Parathyroid adenoma (tissue), 2 donors: ENCODE measurements at regions not wholly inside any gene's neighbourhood (a gene's known extent, or its start where the extent isn't known, plus 50 kb on each side); places are given as distances from the start of the nearest gene placed in this dataset.

Experiments used
- H2AFZ ChIP-seq: fragments of 300-600 bp; sonication (generic); one replicate; pipeline ENCODE4 v1.7.0; 2017; ENCODE audit warnings: antibody characterized with exemption, mild to moderate bottlenecking
- H3K27ac ChIP-seq: fragments of 300-600 bp; sonication (generic); one replicate; pipeline ENCODE4 v1.7.0; 2017
- H3K27me3 ChIP-seq: fragments of 300-600 bp; sonication (generic); one replicate; pipeline ENCODE4 v1.7.0; 2017; ENCODE audit warnings: low read length; ENCODE audit not compliant: control insufficient read depth, insufficient read depth
- H3K36me3 ChIP-seq: fragments of 300-600 bp; sonication (generic); one replicate; pipeline ENCODE4 v1.7.0; 2017; ENCODE audit warnings: low read length; ENCODE audit not compliant: control insufficient read depth, insufficient read depth
- H3K4me1 ChIP-seq: fragments of 300-600 bp; sonication (generic); one replicate; pipeline ENCODE4 v1.7.0; 2017; ENCODE audit warnings: control low read depth
- H3K4me2 ChIP-seq: fragments of 300-600 bp; sonication (generic); one replicate; pipeline ENCODE4 v1.7.0; 2017; ENCODE audit warnings: low read length
- H3K4me3 ChIP-seq: fragments of 300-600 bp; sonication (generic); one replicate; pipeline ENCODE4 v1.7.0; 2017; ENCODE audit warnings: low read depth, low read length
- H3K79me2 ChIP-seq: fragments of 300-600 bp; sonication (generic); one replicate; pipeline ENCODE4 v1.7.0; 2017; ENCODE audit warnings: control low read depth
- H3K9ac ChIP-seq: fragments of 300-600 bp; sonication (generic); one replicate; pipeline ENCODE4 v1.7.0; 2017; ENCODE audit warnings: mild to moderate bottlenecking
- H3K9me3 ChIP-seq: fragments of 300-600 bp; sonication (generic); one replicate; pipeline ENCODE4 v1.7.0; 2017; ENCODE audit warnings: low read length; ENCODE audit not compliant: control insufficient read depth
- CTCF ChIP-seq: fragments of 300-600 bp; sonication (generic); IDR thresholded peaks from one replicate; pipeline ENCODE4 v1.7.0; 2017; ENCODE audit warnings: antibody characterized with exemption, mild to moderate bottlenecking
- donor health status: primary hyperparathyroidism.

GRCh38 chr4:134610956-134611355, 409.4 kb upstream of the PABPC4L start:
- H3K36me3 ChIP-seq = no peaks in the 10 kb centered on the region
- no peak for TF ChIP-seq CTCF
- H3K27ac ChIP-seq = no peak overlapping the region
- no peaks in the 10 kb centered on the region for H3K79me2 ChIP-seq
- H3K9me3 ChIP-seq = no peaks in the 10 kb centered on the region
- no peak overlapping the region for H3K9ac ChIP-seq
- H3K27me3 ChIP-seq = no peaks in the 10 kb centered on the region
- no peaks in the 10 kb centered on the region for H3K4me1 ChIP-seq
- H3K4me3 ChIP-seq = no peak overlapping the region
- no peak overlapping the region for H2AFZ ChIP-seq
- H3K4me2 ChIP-seq = no peak overlapping the region

GRCh38 chr4:134610172-134610571, 408.6 kb upstream of the PABPC4L start:
- no peaks in the 10 kb centered on the region for H3K36me3 ChIP-seq
- no peak overlapping the region for H2AFZ ChIP-seq
- H3K4me2 ChIP-seq = no peak overlapping the region
- no peak overlapping the region for H3K4me3 ChIP-seq
- H3K9me3 ChIP-seq = no peaks in the 10 kb centered on the region
- H3K27me3 ChIP-seq = no peaks in the 10 kb centered on the region
- H3K27ac ChIP-seq = no peak overlapping the region
- no peak overlapping the region for H3K9ac ChIP-seq
- TF ChIP-seq CTCF = no peak
- H3K4me1 ChIP-seq = no peaks in the 10 kb centered on the region
- no peaks in the 10 kb centered on the region for H3K79me2 ChIP-seq

- Histone ChIP-seq H3K9ac (no peak overlapping the region), H3K79me2 (no peaks in the 10 kb centered on the region), H3K27ac (no peak overlapping the region), H3K27me3 (no peaks in the 10 kb centered on the region), H3K4me2 (no peak overlapping the region), H3K4me3 (no peak overlapping the region), H2AFZ (no peak overlapping the region), H3K4me1 (no peaks in the 10 kb centered on the region), H3K36me3 (no peaks in the 10 kb centered on the region), H3K9me3 (no peaks in the 10 kb centered on the region)
- no peak for TF ChIP-seq CTCF
Measured at GRCh38 chr4:134601706-134602105, 400.1 kb upstream of the PABPC4L start.

- no peak overlapping the region for H3K9ac ChIP-seq
- no peak overlapping the region for H3K4me2 ChIP-seq
- no peak overlapping the region for H3K4me3 ChIP-seq
- H3K9me3 ChIP-seq = no peaks in the 10 kb centered on the region
- no peaks in the 10 kb centered on the region for H3K4me1 ChIP-seq
- H3K79me2 ChIP-seq = no peaks in the 10 kb centered on the region
- no peaks in the 10 kb centered on the region for H3K27me3 ChIP-seq
- no peak overlapping the region for H2AFZ ChIP-seq
- no peak overlapping the region for H3K27ac ChIP-seq
- no peaks in the 10 kb centered on the region for H3K36me3 ChIP-seq
- no peak for TF ChIP-seq CTCF
Measured at GRCh38 chr4:134591326-134591725, 389.7 kb upstream of the PABPC4L start.

- Histone ChIP-seq H3K27ac (no peak overlapping the region), H3K4me2 (no peak overlapping the region), H2AFZ (no peak overlapping the region)
Measured at GRCh38 chr4:134585972-134586371, 384.4 kb upstream of the PABPC4L start.

More at GRCh38 chr4:134585972-134586371, 384.4 kb upstream of the PABPC4L start:
- no peaks in the 10 kb centered on the region for H3K27me3 ChIP-seq
- no peak overlapping the region for H3K4me3 ChIP-seq
- no peak overlapping the region for H3K9ac ChIP-seq
- H3K9me3 ChIP-seq = no peaks in the 10 kb centered on the region
- no peak for TF ChIP-seq CTCF
- no peaks in the 10 kb centered on the region for H3K4me1 ChIP-seq
- H3K79me2 ChIP-seq = no peaks in the 10 kb centered on the region
- no peaks in the 10 kb centered on the region for H3K36me3 ChIP-seq
